ENCODE measurements at regions not wholly inside any gene's neighbourhood (a gene's known extent, or its start where the extent isn't known, plus 50 kb on each side); places are given as distances from the start of the nearest gene placed in this dataset.

DNA sequence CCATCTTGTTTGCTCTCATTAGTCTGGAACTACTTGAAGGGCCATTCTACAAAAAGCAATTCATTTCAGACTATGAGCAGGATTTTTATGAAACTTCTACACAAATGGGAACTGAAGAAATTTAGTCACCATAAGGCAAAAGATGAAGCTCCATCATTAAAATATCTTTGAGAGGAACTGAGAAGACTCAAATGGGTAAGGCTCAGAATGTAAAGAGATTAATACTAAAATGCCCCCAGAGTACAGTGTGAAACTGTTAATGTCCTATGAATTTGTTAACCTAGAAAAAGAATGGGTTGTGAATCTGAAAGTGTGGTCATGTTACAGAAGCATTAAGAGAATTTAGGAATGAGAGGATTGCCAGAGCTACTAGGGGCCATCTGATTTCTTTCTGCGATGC, 77.9 kb upstream of the SLC7A11 start:
- DNase-seq = no peak
- H3K27me3 ChIP-seq = no peaks in the 10 kb centered on the region
- WGBS, 2 donors = 80 to 81% methylated on average over 1 of the region's 1 CpG
- H3K4me3 ChIP-seq = no peak overlapping the region
- intact Hi-C loops (cut with DNase I) = no loop called here
- H3K4me1 ChIP-seq = no peaks in the 10 kb centered on the region
- H3K9me3 ChIP-seq = peaks cover 0 to 5% (median 0%) of the 10 kb centered on the region in 11 donors
- H3K36me3 ChIP-seq = no peaks in the 10 kb centered on the region
- TF ChIP-seq CTCF (IDR thresholded peaks at IDR 0.05) = no peak
- no peak for ATAC-seq
- no peak overlapping the region for H3K27ac ChIP-seq

DNA sequence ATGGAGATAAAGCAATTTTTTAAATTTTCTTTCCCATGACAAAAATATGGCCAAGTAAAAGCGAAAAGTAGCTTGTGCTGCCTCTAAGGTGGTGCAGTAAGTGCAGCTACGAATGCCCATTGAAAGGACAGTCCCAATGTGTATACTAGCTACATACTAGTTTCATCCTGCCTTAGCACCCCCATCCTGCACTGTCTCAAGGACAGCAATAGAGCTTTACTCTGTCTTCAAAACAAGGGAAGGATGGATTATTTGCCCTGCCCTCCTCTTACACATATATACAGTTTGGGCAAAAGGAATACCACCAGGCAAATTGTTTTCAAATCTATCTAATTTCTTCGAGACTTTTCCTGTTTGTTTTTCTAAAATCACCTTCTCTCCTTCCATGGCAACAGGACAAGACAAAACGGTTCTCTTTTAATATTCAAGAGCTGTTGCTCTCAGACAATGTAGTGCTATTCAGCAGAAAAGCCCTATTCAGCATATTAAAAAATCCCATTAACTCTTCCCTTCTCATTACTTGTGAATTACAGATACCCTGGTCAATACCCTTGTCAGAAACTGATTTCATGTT, 75.1 kb upstream of the SLC7A11 start:
- H3K27ac ChIP-seq = no peak overlapping the region
- intact Hi-C loops (cut with DNase I) = no loop called here
- peaks cover 0 to 18% (median 0%) of the 10 kb centered on the region in 11 donors for H3K9me3 ChIP-seq
- ATAC-seq = no peak
- no peaks in the 10 kb centered on the region for H3K36me3 ChIP-seq
- H3K27me3 ChIP-seq = no peaks in the 10 kb centered on the region
- DNase-seq = no peak
- WGBS, 2 donors = 76 to 80% methylated on average over 4 of the region's 4 CpGs
- no peak for TF ChIP-seq CTCF (IDR thresholded peaks at IDR 0.05)
- H3K4me3 ChIP-seq = no peak overlapping the region
- no peaks in the 10 kb centered on the region for H3K4me1 ChIP-seq

DNA sequence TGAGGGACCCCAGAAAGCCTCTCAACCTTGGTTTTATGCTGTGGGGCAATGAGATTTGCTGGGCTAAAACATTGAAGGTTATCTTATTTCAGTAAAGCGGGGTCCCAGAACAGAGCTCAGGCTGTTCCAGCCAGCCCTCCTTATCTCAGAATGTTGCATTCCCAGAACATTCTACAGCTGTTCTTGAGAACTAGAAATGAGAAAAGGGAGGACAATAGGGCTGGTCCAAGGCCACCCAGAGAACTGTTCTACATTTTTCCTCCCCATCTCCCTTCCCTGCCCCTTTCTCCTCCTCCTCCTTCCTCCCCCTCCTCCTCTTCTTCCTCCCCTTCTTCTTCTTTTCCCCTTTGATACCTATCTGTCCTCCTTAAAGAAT, 70.4 kb upstream of the SLC7A11 start:
- WGBS, 2 donors = 80 to 95% methylated on average over 1 of the region's 1 CpG
- Histone ChIP-seq H3K9me3 (peaks cover 0 to 18% (median 0%) of the 10 kb centered on the region in 11 donors), H3K27ac (no peak overlapping the region), H3K36me3 (no peaks in the 10 kb centered on the region), H3K4me1 (no peaks in the 10 kb centered on the region), H3K27me3 (no peaks in the 10 kb centered on the region), H3K4me3 (no peak overlapping the region)
- ATAC-seq (no peak), DNase-seq (no peak)
- intact Hi-C loops (cut with DNase I) = no loop called here
- no peak for TF ChIP-seq CTCF (IDR thresholded peaks at IDR 0.05)

DNA sequence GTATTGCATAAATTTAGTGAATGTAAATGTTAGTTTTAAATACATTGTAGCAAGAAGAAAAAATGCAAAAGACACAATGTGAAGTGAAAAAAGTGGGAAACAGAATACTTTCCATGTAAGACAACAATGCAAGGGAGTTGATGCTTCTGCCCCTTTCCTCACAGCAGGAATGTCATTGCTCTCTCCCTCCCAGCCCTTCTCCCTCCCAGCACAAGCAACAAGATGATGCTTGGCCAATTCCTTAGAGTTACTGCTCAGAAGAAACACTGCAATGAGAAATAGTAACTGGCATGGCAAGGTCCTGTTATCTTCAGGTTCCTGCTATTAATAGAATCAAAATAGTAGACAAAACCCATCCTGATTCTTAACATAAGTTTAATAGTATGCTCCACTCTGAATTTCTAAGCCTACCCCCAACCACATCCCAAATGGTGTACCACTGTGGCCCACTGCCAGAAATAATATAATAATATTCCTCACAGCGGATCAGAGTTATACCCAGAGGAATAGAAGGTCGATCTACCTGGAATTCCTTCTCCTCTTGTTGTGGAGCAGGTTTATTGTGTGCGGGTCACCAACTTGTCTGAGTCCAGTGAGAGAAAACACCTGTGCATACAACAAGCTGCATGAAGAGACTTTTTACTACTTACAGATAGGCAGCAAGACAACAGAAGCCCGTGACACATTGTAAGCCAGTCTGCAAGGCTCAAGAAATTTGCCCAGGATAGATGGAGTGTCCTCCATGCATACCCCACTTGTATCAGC, 69.8 kb upstream of the SLC7A11 start:
- Histone ChIP-seq H3K27me3 (no peaks in the 10 kb centered on the region), H3K4me3 (no peak overlapping the region), H3K4me1 (no peaks in the 10 kb centered on the region), H3K36me3 (no peaks in the 10 kb centered on the region), H3K9me3 (peaks cover 0 to 18% (median 0%) of the 10 kb centered on the region in 11 donors), H3K27ac (no peak overlapping the region)
- no peak for DNase-seq
- no peak for TF ChIP-seq CTCF (IDR thresholded peaks at IDR 0.05)
- intact Hi-C loops (cut with DNase I) = no loop called here
- 80 to 82% methylated on average over 4 of the region's 4 CpGs for WGBS, 2 donors
- no peak for ATAC-seq

Data from heart right ventricle (tissue), 16 donors.